HG03558 (cell line): ENCODE measurements at regions not wholly inside any gene's neighbourhood (a gene's known extent, or its start where the extent isn't known, plus 50 kb on each side); places are given as distances from the start of the nearest gene placed in this dataset.

Experiments used
- ATAC-seq: cut with Tn5 transposase; IDR thresholded peaks from one replicate; pipeline ENCODE4 v1.9.1; 2021; ENCODE audit warnings: moderate number of reproducible peaks; ENCODE audit not compliant: unreplicated experiment; ENCODE audit errors: extremely low read depth

DNA sequence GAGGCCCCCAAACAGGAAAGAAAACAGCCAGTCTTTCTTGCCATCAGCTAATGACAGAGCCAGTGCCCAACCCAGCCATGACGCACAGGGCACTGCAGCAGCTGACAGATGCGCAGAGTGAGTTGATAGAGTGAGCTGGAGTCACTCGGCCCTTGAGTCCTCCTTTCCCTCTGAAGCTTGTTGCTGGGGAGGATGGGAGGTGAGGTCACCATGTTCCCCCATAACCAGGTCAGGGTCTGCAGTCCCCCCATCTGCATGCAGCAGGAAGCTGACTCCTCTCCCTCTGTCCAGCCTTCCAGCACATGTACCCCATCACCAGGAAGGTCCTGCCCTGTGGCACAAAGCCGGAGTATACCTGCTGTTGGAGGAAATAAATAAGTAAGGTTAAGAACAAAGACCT is 174.6 kb downstream of the ABHD5 start:
- no peak for ATAC-seq

DNA sequence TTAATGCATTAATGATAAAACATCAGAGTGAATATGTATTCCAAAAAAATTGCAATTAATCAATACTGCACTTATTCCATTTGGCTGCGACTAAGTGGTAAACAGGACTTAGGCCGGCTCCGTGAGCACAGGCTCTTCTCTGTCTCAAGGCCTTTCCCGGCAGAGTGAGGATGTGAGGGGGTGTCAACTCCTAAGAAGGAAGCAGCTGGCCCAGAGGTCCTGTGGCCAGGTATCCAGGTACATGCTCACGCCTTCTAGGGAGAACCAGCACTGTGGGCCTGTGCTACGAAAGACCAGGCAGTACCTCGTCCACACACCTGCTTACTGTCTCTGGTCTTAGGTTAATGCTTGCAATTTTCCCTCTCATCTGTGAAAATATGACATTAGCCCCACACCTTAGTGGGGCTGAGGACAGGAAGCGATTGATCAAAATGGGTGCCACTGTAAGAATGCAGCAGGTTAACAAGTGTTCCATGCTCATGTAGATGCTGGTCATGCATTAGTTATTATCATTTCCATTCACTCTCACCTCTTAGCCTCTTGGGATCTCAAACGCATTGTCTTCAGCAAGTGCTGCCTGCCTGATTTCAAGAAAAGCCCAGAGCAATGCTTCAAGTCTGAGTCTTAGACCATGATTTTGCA is 175.3 kb downstream of the ABHD5 start:
- no peak for ATAC-seq

DNA sequence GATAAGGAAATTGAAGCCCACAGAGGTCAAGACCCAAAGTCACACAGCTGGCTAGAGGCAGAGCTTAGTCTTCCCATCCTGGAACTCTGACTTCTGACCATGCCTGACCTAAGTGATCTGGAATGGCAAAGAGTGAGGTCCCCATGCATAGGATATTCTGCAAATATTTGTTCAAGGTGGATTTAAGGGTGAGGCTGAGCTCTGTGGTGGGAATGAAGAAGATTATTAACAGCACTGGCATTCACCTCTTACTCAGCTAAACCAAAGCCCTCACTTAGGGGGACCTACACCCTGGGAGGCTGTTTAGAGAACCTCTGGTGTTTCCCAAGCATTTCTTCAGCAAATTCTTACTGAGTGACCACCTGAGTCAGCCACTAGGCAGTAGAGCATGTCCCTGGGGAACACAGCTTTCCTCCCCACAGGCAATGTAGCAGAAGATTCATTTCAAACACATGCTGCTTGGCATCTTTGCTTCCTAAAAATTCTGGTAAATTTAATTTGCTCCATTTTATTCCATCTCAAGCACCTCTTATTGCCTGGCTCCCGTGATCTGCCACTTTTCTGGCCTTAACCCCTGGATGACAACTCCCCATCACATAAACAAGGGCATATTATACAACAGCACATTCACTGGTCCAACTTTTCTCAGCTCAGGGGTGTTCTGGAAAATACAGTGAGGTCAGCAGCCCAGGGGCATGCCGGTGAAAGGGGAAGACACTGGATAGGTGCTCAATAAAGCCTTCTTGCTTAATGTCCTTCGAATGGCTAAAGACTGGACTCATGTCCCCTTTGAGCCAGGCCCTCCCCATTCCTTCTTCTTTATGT is 176.0 kb downstream of the ABHD5 start:
- no peak for ATAC-seq

DNA sequence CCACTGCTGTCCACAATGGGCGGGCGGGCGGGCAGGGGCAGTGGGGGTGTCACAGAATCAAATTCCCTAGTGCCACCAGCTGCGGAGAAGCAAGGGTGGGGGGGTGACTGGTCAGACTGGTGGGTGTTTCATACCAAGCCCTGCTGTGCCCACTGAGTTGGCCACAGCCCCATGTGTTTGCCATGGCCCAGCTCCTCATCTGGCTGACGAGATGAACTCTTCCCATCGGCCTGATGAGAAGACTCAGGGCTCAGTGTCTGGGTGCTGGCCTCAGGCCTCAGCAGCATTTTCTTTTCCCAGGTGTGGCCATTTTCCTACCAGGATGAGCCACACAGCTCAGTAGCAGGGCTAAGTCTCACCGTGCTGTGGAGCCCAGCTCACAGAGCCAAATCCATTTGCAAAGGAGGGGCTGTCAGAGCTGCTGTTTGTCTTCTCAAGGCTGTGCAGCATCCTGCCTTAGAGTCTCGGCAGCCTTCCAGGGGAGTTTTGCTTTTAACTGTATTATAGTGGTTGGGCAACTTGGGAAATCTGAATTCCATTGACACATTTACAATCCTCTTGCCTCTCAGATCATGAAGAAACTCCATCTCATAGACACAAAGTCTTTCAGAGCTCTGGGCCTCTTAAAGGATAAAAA is 176.8 kb downstream of the ABHD5 start:
- ATAC-seq = no peak

DNA sequence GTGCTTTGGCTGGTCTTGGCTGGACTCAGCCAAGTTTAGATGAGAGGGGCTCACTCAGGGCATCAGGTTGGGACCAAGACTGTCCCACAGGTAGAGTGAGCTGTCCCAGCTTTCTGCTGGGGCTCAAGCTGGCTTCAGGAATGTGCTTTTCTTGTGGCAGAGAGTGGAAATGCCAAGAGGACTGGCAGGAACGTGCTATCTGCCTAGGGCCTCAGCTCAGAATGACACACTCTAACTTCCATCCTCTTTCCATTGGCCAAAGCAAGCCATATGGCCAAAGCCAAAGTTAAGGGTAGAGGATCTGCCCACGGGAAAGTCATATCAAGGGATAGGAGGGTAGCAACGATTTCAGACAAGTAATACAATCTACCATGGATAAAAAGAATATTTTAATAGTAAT is 178.8 kb downstream of the ABHD5 start:
- ATAC-seq = no peak

DNA sequence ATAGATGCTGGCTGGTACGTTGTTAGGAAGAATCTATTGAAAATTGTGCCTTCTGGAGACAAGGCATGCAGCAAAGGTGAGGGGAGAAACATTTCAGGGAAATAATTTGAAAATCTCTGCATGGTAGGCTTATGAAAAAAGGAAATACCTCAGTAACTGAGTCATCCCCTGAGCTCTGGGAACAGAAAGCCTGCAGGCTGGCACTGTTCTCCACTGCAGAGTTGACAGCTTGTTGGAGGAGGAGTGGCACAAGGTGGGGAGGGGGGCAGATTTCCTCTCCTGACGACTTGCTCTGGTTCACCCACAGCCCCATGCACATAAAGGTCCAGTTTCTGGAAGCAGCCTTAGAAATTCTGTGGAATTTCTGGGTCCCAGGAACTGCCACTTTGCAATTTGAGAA is 179.4 kb downstream of the ABHD5 start:
- ATAC-seq = no peak

DNA sequence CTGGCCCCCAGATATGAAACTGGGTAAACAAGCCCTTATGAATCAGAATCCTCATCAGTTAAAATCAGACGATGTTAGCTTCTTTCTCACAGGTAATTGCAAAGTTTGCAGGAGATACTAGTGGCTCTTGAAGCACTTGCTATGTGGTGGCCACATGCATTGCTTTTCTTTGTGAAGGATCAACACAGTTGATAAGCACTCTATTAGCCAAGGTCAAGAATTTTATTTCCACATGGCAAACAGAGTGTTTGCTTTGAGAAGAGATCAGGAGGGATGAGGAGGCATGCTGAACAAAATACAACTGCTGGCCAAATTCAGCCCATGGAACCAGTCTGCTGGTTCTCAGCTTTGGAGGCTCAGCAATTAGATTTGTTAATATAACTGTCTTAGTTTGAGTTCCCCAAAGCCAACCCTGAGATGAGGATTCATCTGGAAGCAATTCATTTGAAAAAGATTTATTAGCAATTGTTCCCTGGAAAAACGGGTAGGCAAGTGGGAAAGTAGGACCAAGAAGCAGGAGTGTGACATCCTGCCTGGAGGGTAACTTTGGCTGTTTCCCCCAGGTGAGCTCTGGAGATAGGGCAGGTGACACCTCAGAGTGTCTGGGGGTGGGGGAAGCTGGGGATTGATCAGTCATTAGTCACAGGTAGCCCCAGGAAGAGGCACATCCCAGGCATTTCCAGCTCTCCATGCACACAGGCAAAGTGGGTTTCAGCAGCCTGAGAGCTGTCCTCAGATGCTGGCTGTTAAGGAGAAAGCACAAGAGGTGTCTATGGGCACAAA is 180.3 kb downstream of the ABHD5 start:
- no peak for ATAC-seq

DNA sequence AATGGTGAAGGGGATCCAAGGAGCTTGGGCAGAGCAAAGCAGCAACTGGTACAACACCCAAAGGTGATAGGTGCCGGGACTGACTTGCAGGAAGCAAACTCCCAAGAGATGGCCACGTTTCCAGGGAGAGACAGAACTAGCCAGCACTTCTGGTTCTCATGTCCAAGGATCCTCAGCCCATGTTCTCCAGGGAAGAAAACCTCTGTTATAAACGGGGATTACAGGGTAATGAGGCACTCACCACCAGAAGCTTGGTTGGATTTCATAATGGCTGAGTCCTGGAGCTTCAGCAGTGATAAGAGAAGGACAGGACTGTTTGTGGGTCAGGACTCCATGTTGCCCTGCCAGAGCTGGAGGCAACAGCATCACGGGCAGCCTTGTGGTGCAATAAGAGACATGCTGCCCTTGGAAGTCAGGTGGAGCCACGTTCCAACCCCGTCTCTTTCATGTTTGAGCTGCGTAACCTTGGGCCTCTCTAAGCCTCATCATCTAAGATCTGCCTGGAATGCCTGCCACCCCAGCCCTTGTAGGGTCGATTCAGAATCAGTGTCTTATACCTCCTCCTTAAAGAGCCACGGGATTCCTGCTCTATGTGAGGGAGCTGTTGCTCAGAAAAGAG is 181.0 kb downstream of the ABHD5 start:
- no peak for ATAC-seq

DNA sequence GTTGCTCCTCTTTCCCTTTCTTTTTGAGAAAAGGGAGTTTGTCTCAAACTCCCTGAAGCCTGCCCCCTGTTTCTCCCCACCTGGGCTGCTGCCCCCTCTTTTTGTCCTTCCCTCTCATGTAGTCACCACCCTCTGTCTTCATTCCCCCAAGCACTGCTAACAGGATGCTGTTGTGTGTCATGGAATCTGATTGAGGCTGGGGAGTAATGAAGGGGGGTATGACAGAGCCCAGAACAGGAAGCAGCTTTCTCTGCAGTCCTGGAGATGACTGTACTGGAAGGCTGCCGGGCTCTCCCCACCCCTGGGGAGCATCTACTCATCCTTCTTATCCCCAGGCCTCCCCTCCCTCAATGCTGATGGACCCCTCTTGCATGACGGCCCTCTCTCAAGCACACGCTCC is 181.6 kb downstream of the ABHD5 start:
- no peak for ATAC-seq

DNA sequence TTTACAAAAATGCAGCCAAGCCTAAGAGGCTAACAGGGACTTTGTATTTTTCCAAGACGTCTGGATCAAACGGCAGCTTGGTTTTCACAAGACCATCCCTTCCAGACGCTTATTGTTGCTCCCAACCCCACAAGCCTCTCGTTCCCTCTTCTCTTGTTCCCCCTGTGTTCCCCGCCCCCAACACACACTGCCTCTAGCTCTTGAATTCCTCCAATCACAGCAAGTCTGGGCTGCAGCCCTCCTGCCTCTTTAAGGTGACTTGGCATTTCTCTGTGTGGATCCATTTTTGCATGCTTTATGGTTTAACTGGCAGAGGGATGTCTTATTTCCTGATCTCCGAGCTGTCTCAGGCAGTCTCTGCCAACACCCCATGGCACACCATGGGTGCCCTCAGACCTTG is 182.2 kb downstream of the ABHD5 start:
- ATAC-seq = no peak

DNA sequence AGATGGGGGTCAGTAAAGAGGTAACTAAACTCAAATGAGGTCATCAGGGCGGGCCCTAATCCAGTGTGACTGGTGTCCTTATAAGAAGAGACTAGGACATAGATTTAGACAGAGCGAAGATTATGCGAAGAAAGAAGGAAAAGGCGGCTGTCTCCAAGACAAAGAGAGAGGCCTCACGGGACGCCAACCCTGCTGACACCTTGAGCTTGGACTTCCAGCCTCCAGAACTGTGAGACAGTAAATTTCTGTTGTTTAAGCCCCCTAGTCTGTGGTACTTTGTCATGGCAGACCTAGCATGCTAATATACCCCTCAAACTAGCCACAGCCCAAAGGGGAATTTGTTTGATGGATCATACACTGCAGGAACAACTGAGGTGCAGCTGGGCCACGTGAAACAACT is 183.0 kb downstream of the ABHD5 start:
- no peak for ATAC-seq

DNA sequence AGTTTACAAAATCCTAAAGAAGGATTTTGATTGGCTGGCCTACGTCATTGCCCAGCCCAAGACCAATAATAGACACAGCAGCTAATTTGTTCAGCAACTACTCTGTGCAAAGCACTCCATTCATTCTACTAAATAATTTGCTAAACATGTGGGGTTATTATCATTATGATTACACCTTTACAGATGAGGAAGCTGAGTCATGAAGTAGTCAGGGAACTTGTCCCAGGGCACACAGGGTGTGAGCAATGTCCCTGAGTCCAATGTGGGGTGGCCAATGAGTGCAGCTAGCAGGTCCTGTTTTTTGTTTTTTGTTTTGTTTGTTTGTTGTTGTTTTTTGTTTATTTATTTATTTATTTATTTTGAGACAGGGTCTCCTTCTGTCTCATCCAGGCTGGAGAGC is 183.6 kb downstream of the ABHD5 start:
- ATAC-seq = no peak

DNA sequence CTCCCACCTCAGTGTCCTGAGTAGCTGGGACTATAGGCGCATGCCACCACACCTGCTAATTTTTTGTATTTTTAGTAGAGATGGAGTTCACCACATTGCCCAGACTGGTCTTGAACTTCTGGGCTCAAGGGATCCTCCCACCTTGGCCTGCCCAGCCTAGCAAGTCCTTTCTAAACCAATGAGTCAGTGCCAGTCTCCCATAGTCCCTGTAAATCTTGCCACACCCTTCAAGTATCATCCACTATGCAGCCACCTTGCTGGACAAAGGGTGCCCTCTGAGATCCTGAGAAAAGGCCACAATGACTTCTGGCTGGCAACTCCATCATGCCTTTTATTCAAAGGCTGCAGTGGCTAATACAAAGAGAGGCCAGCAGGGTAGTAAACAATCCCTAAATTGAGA is 184.0 kb downstream of the ABHD5 start:
- no peak for ATAC-seq

DNA sequence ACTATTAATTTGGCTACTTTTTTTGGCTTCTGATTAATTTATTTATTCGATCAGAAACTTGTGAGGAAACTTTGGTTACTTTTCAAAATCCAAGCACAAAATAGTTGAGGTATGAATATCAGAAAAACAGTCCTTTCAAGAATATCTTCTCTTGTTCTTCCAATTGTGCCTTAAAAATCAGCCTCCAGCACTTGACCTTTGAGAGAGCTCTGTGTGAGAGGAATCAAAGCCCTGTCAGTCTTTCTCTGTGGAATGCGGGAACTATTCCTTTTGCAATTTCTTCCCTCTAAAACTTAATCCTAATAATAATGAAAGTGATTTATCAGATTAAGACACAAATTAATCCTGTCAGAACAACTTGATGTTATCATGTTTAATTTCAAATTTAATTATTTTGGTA is 185.9 kb downstream of the ABHD5 start:
- ATAC-seq = no peak

DNA sequence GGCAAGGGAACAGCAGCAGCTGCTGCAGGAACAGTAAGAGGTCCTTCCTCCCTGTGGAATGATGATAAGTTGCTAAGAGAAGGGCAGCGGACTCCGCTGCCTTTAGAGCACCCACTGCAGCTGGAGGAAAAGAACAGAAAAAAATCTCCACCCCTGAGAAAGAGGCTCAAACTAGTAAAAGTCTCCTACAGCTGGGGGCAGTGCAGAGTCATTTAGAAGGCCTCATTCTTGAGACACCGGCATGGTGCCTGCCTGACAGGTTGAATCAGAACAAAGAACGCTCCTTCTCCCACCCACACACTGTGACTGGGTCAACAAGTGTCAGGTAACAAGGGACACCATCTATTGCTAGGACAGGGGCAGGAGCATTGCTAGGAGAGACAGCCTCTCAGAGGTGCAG is 188.4 kb downstream of the ABHD5 start:
- ATAC-seq = no peak

DNA sequence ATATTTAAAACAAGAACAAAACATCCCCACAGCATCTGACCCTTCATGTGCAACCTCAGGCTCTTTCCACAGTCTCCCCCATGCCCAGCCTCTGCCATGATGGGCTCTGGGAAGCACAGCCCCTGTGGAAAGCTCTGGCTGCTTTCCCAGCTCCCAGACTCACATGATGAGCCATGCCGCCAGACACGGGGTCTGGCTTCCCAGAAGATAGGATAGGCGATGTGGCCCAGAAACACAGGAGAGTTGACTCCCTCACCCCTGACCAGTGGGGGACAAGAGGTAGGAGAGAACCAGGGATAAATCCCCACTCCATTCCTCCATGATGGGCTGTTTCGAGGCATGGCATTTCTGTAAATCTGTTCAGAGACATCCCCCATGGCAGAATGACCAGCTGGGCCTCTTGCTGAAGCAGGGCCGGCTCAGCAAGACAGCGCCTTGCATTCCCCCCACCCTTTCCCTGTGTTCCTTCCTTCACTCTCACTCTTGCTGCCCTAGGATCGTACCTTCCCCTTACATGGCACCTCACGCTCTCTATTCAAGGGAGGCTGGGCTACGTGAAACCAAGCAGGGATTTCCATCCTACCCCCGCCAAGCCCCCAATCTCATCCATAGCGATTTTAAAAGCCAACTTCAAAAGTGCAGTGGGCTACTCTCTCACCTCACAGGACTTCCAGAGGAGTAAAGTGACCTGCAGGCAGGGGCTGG is 192.4 kb downstream of the ABHD5 start:
- ATAC-seq = no peak

DNA sequence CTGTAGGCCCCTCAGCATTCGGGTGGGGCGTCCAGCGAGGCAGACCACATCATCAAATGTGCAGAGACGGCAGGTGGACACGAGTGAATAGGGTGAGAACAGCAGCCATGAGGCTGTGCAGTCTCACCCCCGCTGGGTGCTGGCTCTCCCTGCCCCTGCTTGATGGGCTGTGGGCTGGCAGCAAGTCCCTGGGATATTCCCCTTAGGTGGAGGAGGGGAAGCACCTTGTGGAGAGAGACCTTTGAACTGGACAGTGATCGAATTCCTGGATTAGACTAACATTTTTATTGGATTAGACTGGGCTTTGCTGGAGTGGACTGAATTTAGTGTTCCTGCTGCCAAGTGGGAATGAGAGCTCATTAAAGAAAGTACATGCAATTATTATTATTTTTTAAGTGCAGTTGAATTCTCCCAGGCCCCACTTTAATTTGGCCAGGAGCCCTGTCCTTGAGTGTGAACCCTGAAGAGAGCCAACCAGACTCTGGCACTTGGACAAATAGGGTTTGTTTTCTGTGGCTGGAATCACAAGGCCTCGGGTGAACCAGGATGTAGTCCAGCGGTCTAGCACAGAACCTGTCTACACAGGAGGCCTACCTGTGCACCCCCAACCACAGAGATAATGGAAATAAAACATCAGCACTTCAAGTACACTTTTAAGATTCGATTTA is 193.1 kb downstream of the ABHD5 start:
- ATAC-seq = no peak

DNA sequence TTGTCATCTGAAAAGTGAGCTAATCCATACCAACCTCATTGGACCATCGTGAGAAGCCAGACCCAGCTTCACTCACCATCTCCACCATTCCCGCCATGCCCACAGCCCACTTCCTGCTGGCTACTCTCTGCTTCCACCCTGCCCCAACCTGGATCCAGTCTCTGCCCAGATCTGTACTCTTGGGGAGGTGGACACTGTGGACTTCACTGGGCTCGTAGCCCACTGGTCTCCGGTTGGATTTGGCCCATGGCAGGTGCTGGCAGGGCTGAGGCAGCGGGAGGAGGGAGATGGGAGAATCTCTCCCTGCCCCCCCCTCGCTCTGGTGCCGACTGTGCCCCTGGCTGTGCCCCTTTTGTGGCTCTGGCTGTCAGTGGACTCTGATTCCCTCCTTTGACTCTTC is 193.8 kb downstream of the ABHD5 start:
- ATAC-seq = no peak

DNA sequence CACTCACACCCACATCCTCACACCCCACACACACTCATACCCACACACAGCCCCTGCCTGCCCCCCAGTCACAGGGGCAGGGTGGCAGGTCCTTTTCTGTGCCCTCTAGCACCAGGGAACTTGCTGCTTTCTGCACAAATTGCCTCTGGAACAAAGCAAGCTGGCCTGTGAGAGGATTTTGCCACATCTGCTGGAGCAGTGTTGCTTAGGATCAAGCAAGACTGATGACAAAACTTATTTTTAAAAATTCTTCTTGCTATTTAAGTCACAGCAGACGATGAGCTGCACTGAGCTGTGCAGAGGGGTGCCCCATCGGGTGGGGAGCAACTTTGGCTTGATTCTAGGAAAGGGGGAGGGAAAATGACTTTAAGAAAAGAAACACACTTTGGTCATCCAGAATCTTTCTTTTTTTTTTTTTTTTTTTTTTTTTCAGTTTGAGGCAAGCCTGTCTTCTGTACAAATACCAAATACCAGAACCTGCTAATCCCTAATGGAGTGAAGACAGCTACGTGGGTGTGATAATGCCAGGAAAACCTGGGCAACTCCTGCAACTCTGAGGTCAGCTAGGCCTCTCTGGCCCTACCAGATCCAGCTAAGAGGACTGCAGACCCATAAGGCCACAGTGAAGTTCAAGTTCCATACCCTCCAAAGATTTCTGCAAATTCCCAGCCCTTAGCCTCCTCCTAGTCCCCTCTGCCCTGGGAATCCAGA is 195.3 kb downstream of the ABHD5 start:
- ATAC-seq = no peak
